Heart left ventricle (tissue), 16 donors: ENCODE measurements at regions not wholly inside any gene's neighbourhood (a gene's known extent, or its start where the extent isn't known, plus 50 kb on each side); places are given as distances from the start of the nearest gene placed in this dataset.

Experiments used
- ATAC-seq, 4 donors: fragments of 200-7000 bp; cut with Tn5 transposase; one replicate each; pipeline ENCODE4 v1.9.1; 2020 to 2022; ENCODE audit warnings: moderate library complexity in 4 of 4, mild to moderate bottlenecking in 3 of 4, moderate number of reproducible peaks in 1 of 4
- DNase-seq, 5 donors: peaks; one replicate each; pipeline ENCODE4 v3.0.0-alpha.2; 2020
- H3K27ac ChIP-seq, 12 donors: fragments of 200-600 bp; sonication (generic) in 4 of 12; one replicate each; pipeline versions ENCODE4 v1.5.0 to v1.8.0; 2016 to 2022; ENCODE audit warnings: mild to moderate bottlenecking in 2 of 12
- H3K27me3 ChIP-seq, 9 donors: fragments of 200-600 bp; sonication (generic) in 2 of 9; one replicate each; pipeline versions ENCODE4 v1.5.1 to v1.8.0; 2016 to 2022; ENCODE audit warnings: mild to moderate bottlenecking in 3 of 9
- H3K36me3 ChIP-seq, 9 donors: fragments of 200-600 bp; sonication (generic) in 2 of 9; one replicate each; pipeline versions ENCODE4 v1.5.0 to v1.8.0; 2018 to 2022; ENCODE audit warnings: mild to moderate bottlenecking in 2 of 9
- H3K4me1 ChIP-seq, 12 donors: fragments of 200-600 bp; sonication (generic) in 4 of 12; one replicate each; pipeline versions ENCODE4 v1.5.0 to v1.8.0; 2016 to 2022; ENCODE audit warnings: mild to moderate bottlenecking in 3 of 12
- H3K4me3 ChIP-seq, 12 donors: fragments of 200-600 bp; sonication (generic) in 4 of 12; one replicate each; pipeline versions ENCODE4 v1.5.0 to v1.8.0; 2017 to 2022; ENCODE audit warnings: mild to moderate bottlenecking in 9 of 12, moderate library complexity in 4 of 12
- H3K9me3 ChIP-seq, 12 donors: fragments of 200-600 bp; sonication (generic) in 4 of 12; one replicate each; pipeline versions ENCODE4 v1.5.0 to v1.8.0; 2016 to 2022; ENCODE audit warnings: mild to moderate bottlenecking in 1 of 12
- CTCF ChIP-seq, 12 donors: fragments of 200-600 bp; sonication (generic) in 4 of 12; IDR thresholded peaks; one replicate each; pipeline versions ENCODE4 v1.5.0 to v1.8.0; 2018 to 2022; ENCODE audit warnings: antibody characterized with exemption in 12 of 12, mild to moderate bottlenecking in 5 of 12
- POLR2A ChIP-seq, 2 donors: fragments of 450-650 bp; IDR thresholded peaks; one replicate each; pipeline ENCODE4 v1.6.1; 2017; ENCODE audit warnings: antibody characterized with exemption in 2 of 2, mild to moderate bottlenecking in 2 of 2, moderate library complexity in 2 of 2
- WGBS, 4 donors: extraction: QIAGEN DNeasy Blood & Tissue Kit in 2 of 4; methylation state at CpG; one replicate each; pipeline versions ENCODE4 v1.1.5 to v1.1.7; 2013 to 2018; 5-methylcytosine and 5-hydroxymethylcytosine counted together
- intact Hi-C, 10 donors: fragments of 100-400 bp; cut with DNase I; formaldehyde crosslinking; loops; one replicate each; pipeline versions ENCODE4 v1.11.1 to v1.14.2; 2022
- donor health status: ischemic (EF 13 %, LVEDD 7.1; RV severe dilation, severe dysfunction).
- donor health status: healthy with polysubstance abuse.
- donor health status: DM: no; HTN: yes; CAD: no.
- donor health status: DM: no; HTN: no; CAD: no.
- donor health status: ischemic (EF 25% LVEDD 6.9; RV normal size, moderate dysfunction).
- donor health status: ischemic (EF 25% LVEDD 5.7; RV mildly dilated, moderate dysfunction).
- donor health status: healthy.
- donor health status: DM: yes; HTN: yes; CAD: no.
- donor health status: ischemic (EF 35%, LVEDD 5.7; RV mildly dilated, moderate dysfunction).
- donor health status: nonischemic (EF 11% LVEDD 7.7; RV severe dilation, severe dysfunction).
- donor health status: DM: yes; HTN: yes; CAD: no.
- donor health status: PGD.
- donor health status: ischemic (EF 29% LVEDD 5.4; RV normal size, mild dysfunction).
- donor health status: nonischemic (EF 23%, LVEDD 6.1; RV moderate dilation, normal function).

- WGBS, 4 donors = 17 to 26% (median 22%) methylated on average over 5 of the region's 5 CpGs
- no peaks in the 10 kb centered on the region for H3K36me3 ChIP-seq
- DNase-seq = no peak
- no peak for TF ChIP-seq POLR2A (IDR thresholded peaks at IDR 0.05)
- TF ChIP-seq CTCF (IDR thresholded peaks at IDR 0.05) = no peak
- no peak for ATAC-seq
- H3K27me3 ChIP-seq = no peaks in the 10 kb centered on the region
- peak overlapping the region in 11 of 12 donors; percentile 21 to 60 (median 50) for H3K4me3 ChIP-seq
- intact Hi-C loops = loop anchor here in 1 of 10 donors (10.0 kb wide), 1 partner anchor 91 kb away; no protein-coding TSS in a partner anchor
- peak overlapping the region; percentile 81 to 93 (median 88) for H3K27ac ChIP-seq
- no peaks in the 10 kb centered on the region for H3K9me3 ChIP-seq
- peaks cover 21 to 99% (median 80%) of the 10 kb centered on the region in 12 donors for H3K4me1 ChIP-seq
Measured at GRCh38 chr3:159855599-159856346, 132.9 kb upstream of the IL12A start.

- intact Hi-C loops = loop anchor here in 1 of 10 donors (10.0 kb wide), 1 partner anchor 92 kb away; no protein-coding TSS in a partner anchor
- WGBS, 4 donors = 23 to 27% (median 24%) methylated on average over 13 of the region's 13 CpGs
- H3K9me3 ChIP-seq = no peaks in the 10 kb centered on the region
- H3K27ac ChIP-seq = peak overlapping the region; percentile 81 to 93 (median 88)
- DNase-seq (peak in 2 of 5 donors; percentile 33 to 36), ATAC-seq (peak in 1 of 4 donors; percentile 44)
- TF ChIP-seq POLR2A (IDR thresholded peaks at IDR 0.05) = no peak
- TF ChIP-seq CTCF (IDR thresholded peaks at IDR 0.05) = no peak
- no peaks in the 10 kb centered on the region for H3K27me3 ChIP-seq
- H3K4me3 ChIP-seq = peak overlapping the region in 10 of 12 donors; percentile 22 to 60 (median 52)
- H3K36me3 ChIP-seq = no peaks in the 10 kb centered on the region
- peaks cover 20 to 99% (median 80%) of the 10 kb centered on the region in 12 donors for H3K4me1 ChIP-seq
Measured at GRCh38 chr3:159856590-159857104, 132.0 kb upstream of the IL12A start.

- ATAC-seq (peak; percentile 63 to 80 (median 77)), DNase-seq (peak in 4 of 5 donors; percentile 42 to 68 (median 62))
- Histone ChIP-seq H3K4me3 (peak overlapping the region in 8 of 12 donors; percentile 46 to 60 (median 54)), H3K4me1 (peaks cover 13 to 97% (median 77%) of the 10 kb centered on the region in 12 donors), H3K27me3 (no peaks in the 10 kb centered on the region), H3K36me3 (no peaks in the 10 kb centered on the region), H3K27ac (peak overlapping the region; percentile 81 to 93 (median 88)), H3K9me3 (no peaks in the 10 kb centered on the region)
- intact Hi-C loops = loop anchor here in 1 of 10 donors (10.0 kb wide), 1 partner anchor 93 kb away; no protein-coding TSS in a partner anchor
- TF ChIP-seq CTCF (IDR thresholded peaks at IDR 0.05) = no peak
- peak in 1 of 2 donors; percentile 73 for TF ChIP-seq POLR2A (IDR thresholded peaks at IDR 0.05)
- WGBS, 4 donors = 32 to 46% (median 37%) methylated on average over 2 of the region's 2 CpGs
Measured at GRCh38 chr3:159857840-159858239, 130.8 kb upstream of the IL12A start.

- Histone ChIP-seq H3K27me3 (no peaks in the 10 kb centered on the region), H3K27ac (peak overlapping the region; percentile 73 to 93 (median 88)), H3K4me3 (peak overlapping the region in 8 of 12 donors; percentile 2 to 29 (median 11)), H3K9me3 (no peaks in the 10 kb centered on the region), H3K36me3 (no peaks in the 10 kb centered on the region), H3K4me1 (peaks cover 13 to 98% (median 71%) of the 10 kb centered on the region in 12 donors)
- 43 to 61% (median 55%) methylated on average over 5 of the region's 5 CpGs for WGBS, 4 donors
- peak in 3 of 4 donors; percentile 17 to 38 (median 21) for ATAC-seq
- TF ChIP-seq CTCF (IDR thresholded peaks at IDR 0.05) = no peak
- no peak for TF ChIP-seq POLR2A (IDR thresholded peaks at IDR 0.05)
- intact Hi-C loops = loop anchor here in 1 of 10 donors (10.0 kb wide), 1 partner anchor 94 kb away; no protein-coding TSS in a partner anchor
- DNase-seq = peak in 1 of 5 donors; percentile 36
Measured at GRCh38 chr3:159858650-159859049, 130.0 kb upstream of the IL12A start.
